HG03039 (cell line): ENCODE measurements at regions not wholly inside any gene's neighbourhood (a gene's known extent, or its start where the extent isn't known, plus 50 kb on each side); places are given as distances from the start of the nearest gene placed in this dataset.

Experiments
- ATAC-seq: cut with Tn5 transposase; IDR thresholded peaks from one replicate; pipeline ENCODE4 v1.9.1; 2021; ENCODE audit warnings: mild to moderate bottlenecking, moderate library complexity; ENCODE audit not compliant: unreplicated experiment

- no peak for ATAC-seq
These were observed 135.9 kb upstream of the FRY start for GRCh38 chr13:31895691-31896090.

GRCh38 chr13:31896427-31896826, 135.1 kb upstream of the FRY start:
- peak; percentile 48 for ATAC-seq

DNA sequence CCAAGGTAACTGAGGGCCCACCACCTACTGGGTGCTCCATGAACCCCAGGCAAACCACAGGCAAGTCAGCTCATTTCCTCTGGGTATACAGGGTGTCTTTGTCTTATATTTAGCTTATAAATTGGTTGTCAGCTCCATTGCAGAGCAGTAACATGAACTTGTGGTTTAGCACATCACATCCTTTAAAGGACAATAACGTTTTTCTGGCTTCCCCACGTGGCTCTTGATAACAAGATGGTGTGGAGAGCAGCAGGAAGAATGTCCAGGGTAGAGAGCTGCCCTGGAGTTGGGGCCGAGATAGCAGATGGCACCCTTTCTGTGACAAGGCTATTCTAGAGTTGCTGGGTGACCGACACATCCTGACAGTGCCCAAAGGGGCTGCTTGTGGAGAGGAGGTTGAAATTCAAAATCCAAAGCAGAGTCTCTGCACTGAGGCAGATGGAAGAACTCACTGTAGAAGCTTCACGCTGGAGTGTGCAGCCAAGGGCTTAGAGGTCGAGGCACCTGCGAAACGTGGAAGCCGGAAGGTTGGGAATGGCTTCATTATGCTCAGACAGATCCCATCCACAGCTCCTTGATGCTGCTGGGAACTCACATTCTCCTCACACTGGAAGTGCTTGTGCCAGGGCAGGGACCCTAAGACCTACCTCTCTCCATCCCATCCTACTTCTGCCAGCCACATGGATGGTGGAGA, 133.0 kb upstream of the FRY start:
- no peak for ATAC-seq

DNA sequence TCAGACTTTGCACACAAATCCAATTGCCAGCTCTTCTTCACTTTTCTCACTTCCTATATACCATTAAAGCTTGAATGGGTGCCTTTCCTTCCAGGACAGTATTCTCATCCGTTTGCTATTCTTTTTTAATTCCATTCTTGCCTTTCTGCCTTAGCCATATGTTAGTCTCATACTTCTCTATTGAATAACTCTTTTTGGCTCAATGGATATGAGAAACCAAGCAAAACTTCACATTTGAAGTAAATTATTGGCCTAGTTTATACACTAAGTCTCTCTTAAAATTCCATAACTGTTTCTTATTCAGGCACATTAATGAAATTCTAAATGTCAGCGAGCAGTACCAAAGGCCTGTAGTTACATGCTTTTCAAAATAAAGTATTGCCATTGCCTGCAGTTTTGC, 129.6 kb upstream of the FRY start:
- no peak for ATAC-seq

DNA sequence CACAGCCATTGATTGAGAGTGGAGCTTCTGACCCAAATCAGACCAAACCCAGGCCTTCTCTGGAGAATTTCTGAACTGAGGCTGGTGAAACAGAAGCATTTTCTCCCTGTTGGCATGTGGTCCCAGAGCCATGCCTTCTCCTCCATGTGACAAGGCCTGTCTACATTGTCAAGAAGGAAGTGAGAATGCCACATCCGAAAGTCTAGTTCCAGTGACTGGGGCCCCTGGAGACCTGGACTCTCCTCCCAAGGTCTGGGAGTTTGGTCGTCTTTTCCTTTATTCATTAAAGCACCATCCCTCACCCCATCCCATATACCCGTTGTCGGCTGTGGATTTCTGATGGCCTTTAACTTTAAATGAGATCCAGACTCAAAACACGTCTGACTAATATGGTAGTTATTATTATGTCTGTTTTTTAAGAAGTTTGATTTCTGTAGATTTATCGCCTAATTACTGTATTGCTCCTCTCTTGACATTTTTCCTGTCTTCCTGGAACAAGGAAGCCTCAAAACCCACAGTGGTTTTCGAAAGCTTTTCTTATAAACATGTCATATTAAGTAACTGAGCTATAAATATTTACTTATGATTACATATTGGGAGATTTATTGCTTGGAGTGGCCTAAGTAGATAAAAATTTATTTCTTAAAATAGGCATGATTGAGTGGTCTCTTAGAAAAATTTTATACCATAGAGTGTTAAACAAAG, 128.3 kb upstream of the FRY start:
- ATAC-seq: no peak

- no peak for ATAC-seq
These were observed 126.4 kb upstream of the FRY start for GRCh38 chr13:31904941-31905824.

DNA sequence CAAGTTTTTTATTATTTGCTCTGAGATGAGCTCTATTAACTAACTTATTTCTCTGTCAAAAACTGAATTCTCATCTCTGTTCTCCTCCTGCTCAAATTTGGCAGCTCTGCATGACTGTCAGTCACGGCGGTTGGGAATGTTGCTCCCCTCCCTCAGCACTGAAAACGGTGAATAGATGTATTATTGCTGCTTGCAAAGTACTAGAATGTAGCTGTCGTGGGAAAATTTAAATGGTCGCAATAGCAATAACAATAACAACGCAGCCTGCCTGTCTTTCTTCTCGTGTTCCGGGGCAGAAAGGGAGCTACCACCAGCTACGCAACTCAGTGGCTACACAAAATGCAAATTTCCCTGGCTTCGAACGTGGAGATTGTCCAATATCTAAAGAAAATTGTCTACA, 125.6 kb upstream of the FRY start:
- ATAC-seq: no peak

DNA sequence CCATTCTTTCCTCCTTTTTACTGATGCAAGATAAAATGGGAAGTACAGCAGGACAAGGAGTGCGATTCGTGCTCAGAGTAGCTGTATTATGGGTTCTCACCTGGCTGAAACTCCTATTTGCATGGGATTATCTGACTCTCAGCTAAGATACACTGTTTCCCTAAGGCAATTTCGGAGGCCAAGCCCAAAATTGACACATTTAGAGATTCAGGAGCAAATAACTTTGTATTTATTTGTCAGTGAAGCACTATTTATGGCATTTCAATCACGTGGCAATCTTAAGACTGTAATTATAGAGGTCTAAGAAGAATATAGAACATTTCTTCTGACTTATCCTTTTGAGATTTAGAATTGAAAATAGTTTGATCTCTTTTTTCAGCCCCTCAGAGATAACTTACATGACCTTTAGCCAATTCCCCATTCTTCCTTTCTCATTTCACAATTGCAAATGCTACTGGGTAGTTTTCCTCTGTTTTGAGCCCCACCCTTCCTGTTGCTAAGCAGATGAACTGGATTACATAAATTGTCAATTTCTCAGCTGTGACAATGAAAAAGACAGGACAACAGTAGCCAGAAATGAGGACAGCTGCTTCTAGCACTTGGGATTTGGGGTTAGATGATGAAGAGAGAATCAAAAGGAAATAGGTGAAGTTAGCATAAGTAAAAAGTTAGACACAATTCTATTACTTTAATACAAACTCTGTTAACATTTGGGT, 122.7 kb upstream of the FRY start:
- no peak for ATAC-seq

- no peak for ATAC-seq
These were observed 121.6 kb upstream of the FRY start for GRCh38 chr13:31909864-31910551.

DNA sequence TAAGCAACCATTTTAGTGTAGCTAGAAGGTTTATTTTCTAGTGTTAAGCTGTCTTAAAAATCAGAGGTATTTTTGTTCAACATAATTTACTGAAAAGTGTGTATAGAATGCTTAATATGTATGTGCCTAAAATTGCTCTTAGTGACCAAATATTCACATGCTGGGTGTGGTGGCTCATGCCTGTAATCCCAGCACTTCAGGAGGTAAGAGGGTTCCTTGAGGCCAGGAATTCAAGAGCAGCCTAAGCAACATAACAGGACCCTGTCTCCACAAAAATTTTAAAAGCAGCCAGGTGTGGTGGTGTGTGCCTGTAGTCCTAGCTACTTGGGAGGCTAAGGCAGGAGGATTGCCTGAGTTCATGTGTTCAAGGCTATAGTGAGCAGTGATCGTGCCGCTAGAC, 120.9 kb upstream of the FRY start:
- ATAC-seq: no peak

GRCh38 chr13:31912647-31913401, 118.8 kb upstream of the FRY start:
- ATAC-seq: no peak

DNA sequence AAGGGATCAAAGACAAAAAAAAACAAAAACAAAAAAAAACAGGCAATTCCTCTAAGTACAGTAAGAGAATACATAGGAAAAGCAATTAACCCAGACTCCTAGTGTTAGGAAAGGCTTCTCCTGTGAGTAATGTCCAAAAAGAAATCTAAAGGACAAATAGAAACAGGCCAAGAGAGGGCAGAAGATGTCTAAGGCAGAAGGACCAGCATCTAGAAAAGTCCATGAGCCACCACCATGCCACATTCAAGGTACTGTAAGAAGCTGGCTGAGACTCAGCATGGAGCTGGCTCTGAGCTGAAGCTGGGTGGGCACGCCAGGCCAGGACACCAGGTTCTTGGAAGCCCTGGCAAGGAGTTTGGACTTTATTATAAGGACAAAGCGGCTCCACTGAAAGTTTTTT, 118.1 kb upstream of the FRY start:
- no peak for ATAC-seq

GRCh38 chr13:31914843-31915242, 116.7 kb upstream of the FRY start:
- no peak for ATAC-seq

DNA sequence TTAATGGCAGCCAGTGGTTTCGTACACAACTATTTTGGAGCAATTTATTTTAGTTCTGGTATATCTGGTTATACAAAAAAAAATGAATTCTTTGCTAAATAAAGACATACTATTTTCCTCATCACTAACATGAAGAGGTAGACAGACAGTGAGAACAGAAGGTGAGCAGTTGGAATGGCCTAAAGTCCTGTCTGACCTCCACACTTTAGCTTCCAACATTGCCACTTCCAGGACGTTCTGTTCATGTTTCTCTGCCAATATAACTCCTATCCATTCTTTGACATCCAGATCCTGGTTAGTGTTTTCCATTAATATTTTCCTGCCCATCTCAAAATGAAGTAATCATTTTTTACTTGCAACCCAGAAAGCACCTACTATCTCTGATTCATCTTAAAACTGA, 112.9 kb upstream of the FRY start:
- ATAC-seq: no peak

- no peak for ATAC-seq
These were observed 112.3 kb upstream of the FRY start for GRCh38 chr13:31919241-31919640.

- no peak for ATAC-seq
These were observed 111.4 kb upstream of the FRY start for GRCh38 chr13:31919971-31920726.

DNA sequence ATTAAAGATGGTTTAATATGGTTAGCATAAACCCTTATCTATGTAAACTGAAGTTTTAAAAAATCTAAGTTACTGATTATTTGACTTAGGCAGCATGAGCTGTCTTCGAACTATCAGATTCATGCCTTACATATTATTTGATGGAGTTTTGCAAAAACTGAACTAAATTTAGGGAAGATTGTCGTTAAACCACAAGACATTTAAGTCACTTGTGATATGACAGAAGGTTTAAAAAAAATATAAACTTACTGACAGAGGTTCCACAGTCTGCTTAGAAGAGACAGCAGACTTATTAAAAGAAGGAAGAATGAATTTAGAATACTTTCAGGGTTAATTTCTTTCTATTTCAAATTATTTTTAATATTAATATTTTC, 110.9 kb upstream of the FRY start:
- no peak for ATAC-seq

GRCh38 chr13:31922724-31923123, 108.8 kb upstream of the FRY start:
- ATAC-seq: no peak

GRCh38 chr13:31923134-31923763, 108.3 kb upstream of the FRY start:
- no peak for ATAC-seq
